KG1 (cell line): ENCODE measurements at regions not wholly inside any gene's neighbourhood (a gene's known extent, or its start where the extent isn't known, plus 50 kb on each side); places are given as distances from the start of the nearest gene placed in this dataset.

ENCODE experiments used
- DNase-seq: peaks from one replicate; lab custom pipeline; 2025; lab: John Stamatoyannopoulos, UW

DNA sequence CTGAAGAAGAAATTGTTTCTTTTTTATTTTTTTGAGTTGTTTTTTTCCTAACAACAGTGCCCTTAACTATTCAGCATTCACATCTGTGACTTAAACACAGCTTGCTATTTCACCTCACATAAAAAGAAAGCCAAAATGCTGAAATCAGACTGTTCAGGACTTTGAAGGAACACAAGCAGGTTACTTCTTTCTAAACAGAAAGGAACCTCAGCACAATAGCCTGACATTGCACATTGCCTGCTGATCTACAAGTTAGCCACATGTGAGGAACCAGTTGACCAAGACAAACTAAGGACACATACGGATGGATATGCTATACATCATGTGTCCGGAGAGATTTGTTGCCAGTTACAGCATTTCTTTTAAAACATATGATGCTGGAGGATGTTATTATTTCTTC lies 331.1 kb downstream of the FSIP2 start:
- no peak for DNase-seq

DNA sequence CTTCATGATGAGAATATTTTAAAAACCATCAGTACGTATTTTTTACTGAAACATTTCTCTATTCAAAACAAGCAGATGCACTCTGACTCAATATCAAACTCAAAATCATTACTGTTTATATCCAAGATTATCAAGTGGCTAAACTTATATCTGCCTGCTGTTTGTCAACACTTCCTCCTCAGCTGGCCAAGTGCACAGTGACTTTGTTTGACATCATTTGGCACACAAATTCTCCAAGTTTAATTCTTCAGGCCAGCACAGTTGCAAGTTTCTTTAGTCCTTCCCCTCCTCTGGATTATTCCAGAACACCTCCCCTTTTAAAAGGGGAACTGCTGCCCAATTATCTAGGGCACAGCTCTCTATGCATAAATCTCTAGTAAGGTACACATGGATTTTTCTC lies 346.6 kb downstream of the FSIP2 start:
- no peak for DNase-seq

DNA sequence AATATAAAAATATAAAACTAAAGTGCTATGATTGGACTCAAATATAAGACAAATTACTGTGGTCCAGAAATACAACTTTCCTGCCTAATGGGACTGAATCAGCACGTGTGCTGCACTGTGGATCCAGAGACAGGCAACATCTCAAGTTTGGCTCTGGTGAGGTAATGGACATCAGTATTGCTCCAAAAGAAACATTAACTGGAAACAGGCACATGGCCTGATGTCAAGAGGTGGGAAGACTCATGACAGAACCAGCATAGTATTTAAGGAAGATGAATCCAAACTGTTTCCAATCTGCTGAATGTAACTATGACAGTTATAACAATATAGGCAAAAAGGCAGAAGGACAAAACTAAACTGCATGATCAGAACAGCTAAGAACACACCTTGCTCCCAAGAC lies 354.6 kb downstream of the FSIP2 start:
- no peak for DNase-seq

DNA sequence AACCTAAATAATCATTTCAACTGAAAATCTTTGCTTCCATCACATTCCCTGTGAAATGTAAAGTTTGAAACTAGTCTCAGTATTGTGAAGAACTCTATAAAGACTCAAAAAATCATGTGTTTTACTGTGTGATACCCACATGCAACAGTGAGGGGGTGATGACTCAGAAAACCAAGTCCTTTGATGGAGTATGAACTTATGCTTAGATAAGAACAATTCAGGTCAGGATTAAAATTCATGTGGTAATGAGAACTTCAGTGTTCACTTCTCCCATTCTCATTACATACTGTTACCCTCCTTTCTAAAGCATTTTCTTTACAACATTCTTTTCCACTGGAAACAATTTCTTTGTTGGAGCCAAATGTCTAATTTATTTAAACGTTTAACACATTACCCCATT lies 360.2 kb downstream of the FSIP2 start:
- no peak for DNase-seq

DNA sequence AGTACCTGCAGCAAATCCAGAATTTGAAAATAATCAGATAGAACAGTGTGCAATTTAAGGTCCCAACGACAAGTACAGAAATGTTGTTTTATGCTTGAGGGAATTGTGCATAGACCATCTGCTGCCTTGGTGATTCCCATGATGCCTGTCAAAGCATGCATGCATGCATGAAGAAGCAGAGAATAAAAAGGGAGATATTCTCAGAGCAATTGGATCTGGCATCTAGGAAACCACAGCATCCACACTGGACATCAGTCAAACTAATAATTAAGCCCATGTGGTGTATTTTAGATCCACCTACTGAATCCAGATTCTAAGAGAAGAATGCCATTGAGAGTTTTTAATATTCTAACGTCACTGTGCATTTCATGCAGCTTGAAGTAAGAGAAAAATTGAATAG lies 361.2 kb downstream of the FSIP2 start:
- DNase-seq = no peak

DNA sequence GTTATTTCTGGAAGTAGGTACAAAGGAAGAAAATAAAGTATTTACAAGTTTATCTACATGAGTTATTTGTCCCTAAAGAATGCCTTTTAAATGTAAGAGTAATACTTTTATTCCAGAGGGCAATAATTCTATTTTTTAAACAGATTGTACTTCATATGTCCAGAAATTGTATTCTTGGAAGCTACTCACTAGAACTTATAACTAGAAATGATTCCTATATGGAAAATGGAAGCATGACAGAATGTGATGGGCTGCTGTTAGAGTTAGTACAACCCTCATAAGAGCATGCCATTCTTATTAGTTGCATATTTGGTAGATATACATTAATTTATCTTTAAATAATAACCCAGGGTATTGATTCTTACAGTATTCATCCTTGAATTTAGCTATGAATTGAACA lies 362.0 kb downstream of the FSIP2 start:
- no peak for DNase-seq

DNA sequence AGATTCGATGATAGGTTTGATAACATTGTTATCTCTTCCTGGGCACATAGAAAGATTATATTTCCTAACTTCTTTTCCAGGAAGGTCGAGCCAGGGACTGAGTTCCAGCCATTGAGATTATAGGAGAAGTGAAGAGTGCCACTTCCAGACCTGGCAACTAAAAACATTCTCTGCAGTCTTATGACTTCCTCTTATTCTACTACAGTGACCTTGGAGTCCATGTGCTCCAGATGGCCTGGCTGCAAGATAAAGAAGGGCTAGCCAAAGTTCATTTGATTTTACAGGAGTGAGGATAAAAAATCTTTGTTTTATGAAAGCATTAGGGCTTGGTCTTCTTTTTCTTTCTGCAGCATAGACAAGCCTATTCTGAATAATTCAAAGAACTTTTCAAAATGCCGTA lies 363.0 kb downstream of the FSIP2 start:
- no peak for DNase-seq

DNA sequence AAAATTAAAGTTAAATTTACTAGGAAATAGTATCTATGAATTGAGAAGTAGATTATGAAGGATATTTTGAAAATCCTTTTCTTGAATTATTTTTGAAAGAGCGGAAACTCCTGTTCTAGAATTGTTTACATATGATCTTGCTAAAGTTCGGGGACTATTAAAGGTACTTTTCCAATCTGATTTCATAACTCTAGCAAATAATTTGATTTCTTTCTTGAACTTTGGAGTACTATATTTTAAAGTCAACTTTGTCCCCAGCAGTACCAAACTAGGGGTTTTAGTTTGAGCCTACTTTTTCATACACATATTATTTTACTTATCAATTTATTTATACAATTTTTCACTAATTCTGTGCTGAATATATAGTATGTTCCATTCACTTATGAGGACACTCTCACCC lies 364.7 kb downstream of the FSIP2 start:
- DNase-seq = no peak

DNA sequence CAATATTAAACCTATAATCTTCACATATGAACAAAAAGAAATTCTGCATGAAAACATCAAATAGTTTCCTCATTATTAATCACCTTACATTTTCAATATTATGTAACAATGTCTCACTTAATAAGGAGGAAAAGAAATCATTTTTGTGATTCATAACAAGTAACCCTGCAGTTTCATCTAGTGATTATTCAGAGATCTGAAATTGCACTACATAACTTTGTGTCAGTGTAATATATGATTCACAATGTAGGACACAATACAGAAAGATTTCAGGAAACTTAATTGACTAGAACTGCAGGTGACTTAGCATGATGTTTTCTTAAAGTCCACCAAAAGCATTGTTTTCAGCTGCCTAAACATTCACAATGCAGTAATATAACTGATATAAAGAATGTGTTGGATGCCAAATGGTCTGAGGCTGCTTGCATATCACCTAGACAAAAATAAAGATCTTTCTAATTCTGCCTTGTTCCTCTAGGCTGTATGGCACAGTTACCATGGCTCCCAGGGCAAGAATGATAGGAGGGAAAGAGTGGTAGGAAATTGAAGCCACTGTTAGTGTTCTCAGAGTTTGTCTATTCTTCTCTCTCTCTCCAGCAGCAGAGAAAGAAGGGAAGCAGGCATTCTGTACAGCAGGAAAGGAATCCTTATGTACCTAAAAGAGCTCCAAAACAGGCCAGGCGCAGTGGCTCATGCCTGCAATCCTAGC lies 366.6 kb downstream of the FSIP2 start:
- no peak for DNase-seq

DNA sequence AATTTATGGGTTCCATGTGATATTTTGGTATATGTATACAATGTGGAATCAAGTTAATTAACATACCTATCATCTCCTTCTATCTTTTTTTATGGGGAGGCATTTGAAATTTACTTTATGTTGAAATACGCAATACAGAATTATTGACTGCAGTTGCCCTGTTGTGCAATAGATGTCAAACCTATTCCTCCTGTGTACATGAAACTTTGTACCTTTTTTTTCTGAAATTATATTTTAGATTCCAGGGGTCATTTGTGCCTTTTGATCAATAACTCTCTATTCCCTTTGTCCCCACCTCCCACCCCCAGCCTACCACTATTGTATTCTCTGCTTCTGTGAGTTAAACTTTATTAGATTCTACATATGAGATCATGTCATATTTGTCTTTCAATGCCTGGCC lies 369.9 kb downstream of the FSIP2 start:
- no peak for DNase-seq

DNA sequence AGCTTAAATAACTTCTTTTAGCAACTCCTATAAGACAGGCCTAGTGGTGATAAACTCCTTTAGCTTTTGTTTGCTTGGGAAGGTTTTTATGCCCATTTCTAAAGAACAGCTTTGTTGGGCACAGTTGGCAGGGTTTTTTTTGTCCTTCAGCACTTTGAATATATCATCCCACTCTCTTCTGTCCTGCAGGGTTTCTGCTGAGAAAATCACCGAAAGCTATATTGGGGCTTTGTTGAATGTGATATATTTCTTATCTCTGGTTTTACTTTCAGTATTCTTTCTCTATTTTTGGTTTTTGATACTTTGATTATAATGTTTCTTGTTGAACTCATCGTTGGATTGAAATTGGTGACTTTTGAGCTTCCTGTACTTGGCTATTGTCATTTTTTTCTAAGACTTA lies 372.8 kb upstream of the ZC3H15 start:
- no peak for DNase-seq

DNA sequence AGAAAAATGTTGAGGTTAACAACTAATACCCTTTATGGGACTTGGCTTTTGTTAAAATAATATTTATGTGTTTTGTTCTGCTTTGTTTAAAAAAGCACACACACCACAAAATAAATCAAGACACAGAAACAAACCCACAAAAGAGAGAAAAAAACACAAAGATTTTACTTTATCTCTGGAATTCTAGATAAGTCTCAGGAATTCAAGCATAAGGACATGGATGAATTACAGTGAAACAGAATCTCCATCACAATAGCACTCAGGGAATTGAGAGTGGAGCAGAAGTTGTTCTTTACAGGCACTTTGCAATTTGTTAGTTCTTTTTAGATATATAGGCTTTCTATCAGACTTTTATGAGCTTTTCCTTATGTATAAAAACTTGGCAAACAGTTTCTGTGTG lies 360.9 kb upstream of the ZC3H15 start:
- no peak for DNase-seq

DNA sequence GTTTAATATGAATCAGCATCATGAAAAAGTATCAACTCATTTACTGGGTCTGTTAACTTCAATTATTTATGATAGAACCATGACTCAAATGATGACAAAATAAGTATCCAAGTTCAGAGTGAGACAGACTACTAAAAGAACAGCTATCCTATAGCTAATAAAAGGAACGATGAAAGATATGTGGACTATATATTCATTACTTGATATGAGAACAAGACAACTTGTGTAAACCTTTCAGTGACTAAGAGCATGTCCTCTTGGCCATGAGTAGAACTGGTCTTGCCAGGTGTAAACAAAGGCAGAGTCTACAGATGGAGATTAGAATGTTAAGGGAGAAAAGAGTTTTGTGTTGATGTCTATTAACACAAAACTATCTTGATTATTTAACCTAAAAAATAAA lies 360.4 kb upstream of the ZC3H15 start:
- no peak for DNase-seq

DNA sequence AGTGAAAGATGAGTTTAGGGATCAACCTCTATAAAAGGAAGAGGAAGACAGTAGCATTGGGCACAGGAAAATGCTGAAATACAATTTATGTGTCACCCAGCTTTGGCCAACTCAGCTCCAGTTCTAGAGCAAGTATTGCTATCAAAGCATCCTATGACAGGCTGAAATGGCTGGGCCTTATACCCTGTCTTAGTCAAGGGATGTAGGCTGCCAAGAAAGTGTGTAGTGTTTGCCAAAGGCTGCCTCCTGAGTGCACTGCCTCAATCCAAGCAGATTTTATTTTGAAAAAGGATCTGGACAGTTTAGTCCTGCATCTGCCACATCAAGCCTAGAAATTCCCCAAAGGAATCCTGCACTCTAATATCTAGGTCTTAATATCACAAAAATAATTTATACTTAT lies 359.9 kb upstream of the ZC3H15 start:
- DNase-seq = no peak

DNA sequence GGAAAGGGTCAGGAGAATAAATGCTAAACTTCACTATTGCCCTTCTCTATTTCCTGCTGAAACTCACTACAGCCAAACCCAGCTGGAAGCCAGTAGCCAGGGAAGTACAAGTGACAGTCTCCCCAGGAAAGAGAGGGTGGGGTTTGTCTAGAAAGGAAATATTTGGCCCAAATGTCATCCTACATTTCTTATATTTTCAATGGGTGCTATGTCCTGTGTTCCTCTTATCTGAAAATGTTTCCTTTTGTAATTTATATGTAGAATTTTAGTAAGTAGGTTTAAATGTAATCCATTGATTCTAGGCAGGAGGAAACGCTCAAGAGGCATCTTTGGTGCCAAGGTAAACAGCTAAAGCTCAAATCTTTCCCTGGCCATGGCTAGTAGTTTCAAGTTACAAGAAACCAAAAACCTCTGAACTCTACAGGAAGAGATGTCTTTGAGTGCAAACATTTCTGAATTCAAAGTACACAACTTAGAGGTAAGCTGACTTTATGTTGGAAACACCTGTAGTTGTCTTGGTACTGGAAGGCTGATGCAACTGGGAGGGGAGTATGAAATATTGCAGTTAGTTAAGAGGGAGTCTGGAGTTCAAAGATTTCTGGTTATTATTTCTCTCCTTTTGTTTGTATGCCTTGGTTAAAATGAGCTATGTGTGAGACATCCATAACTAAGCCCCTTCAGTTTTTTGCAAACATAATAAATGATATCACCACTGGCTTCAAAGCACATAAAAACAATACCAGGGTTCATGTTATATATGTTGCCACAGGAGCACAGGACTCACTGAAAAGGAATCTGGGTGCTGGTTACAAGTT lies 356.1 kb upstream of the ZC3H15 start:
- DNase-seq = no peak

DNA sequence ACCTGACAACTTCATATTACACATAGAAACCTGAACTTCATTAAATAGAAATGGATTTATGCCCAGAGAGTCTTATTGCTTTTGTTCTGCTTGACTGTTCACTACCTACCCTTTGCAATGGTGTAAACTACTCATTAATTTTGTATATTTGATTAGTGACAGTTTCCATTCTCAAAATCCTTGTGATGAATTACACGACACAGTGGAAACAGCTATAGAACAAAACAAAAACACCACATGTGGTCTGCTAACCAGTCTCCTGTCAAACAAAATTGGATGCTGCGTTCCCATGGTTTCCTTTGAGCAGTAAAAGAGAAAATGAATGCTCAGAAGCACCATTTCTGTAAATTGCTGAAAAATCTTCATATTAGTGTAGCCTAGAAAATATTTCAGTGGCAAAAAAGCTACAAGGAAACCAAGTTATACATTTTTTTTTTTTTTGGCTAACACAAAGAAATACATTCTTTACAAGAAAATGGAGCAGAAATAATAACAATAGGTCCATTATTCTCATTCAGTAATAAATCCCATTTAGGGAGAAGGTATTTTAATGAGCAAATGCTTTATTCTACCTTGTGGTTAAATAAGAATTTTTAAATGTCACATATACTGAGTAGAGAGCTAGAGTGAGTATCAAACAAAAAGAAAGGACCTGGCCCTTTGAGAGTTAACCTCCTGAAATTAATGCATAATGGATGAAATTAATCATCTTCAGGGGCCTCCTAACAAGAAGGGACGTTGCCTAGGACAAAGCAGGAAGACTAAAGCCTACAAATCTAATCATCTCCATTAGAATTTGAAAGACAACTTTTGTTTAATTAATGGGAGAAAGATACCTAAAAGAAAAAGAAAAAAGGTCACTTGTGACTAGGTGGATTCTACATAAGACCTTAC lies 355.1 kb upstream of the ZC3H15 start:
- DNase-seq = no peak

DNA sequence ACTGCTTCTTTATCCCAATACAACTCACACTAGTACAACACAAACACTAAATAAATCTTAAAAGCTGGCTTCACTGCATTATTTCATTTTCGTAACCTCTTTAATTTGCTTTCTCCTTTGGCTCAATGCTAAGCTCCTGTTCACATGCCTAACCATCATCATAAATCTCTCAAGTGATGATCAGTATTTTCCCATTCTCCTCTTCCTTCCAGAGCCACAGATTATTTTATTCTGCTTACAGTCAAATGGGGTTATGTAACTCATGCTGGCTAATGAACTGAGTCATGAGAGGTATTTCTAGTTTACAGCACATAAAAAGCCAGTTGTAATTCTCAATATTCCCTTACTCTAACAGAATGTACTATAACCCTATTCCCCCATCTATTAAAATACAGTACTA lies 350.4 kb upstream of the ZC3H15 start:
- no peak for DNase-seq

DNA sequence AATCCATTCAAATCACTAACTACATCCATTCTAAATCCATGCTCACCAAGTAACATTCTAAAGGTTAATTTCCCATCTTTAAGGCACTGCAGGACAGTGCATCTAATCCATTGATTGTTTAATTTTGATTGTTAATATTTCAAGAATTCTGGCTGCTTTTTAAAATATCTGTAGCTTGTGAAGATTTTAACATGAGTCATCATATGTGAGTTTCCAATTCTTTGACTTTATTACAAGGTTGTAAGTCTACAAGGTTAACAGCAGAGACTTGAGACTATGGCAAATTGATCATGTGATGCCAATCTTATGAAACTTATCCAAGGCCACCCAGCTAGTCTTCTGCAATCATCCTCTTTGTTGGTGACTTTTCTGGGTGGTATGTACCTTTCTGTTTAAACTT lies 349.2 kb upstream of the ZC3H15 start:
- DNase-seq = no peak

DNA sequence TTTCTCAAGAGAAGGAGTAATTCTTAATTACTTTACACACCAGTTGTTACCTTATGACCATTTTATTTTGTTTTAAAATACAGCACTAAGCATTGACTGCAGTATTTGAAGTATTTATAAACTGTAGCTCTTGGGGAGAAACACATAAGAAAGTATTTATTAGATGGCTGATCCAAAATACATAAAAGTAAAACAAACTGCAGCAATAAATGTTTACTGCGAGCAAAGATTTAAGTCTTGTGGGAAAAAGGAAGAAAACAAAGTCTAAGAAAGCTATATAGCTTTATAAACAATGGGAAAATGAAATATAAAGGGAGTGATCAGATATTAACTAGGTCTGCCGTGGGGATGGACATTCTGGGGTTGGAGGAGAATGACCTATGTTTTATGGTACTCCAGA lies 347.2 kb upstream of the ZC3H15 start:
- no peak for DNase-seq

DNA sequence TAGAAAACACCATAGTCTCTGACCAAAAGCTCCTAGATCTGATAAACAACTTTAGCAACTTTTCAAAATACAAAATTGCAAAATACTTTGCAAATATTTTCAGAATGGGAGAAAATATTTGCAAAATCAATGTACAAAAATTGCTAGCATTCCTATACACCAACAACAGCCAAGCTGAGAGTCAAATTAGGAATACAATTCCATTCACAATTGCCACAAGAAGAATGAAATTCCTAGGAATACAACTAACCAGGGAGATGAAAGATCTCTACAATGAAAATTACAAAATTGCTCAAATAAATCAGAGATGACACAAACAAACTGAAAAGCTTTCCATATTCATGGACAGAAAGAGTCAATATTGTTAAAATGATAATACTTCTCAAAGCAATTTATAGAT lies 327.0 kb upstream of the ZC3H15 start:
- no peak for DNase-seq

DNA sequence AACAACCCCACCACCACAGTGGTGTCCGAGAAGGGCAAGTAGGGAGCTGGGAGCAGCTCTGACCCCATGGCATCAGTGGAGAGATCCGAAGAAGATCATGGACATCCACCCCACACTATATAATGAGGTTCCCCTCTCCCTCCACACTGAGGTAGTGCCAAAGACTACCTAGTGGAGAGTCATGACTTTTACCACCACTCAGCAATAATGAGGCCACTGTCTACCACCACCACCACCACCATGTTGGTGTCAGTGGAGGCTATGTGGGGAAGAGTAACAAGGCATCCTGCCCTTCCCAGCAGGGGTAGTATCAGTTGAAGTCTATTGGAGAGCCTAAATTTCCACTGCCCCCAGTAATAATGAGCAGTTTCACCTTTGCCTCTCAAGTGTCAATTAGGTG lies 321.7 kb upstream of the ZC3H15 start:
- DNase-seq = no peak

DNA sequence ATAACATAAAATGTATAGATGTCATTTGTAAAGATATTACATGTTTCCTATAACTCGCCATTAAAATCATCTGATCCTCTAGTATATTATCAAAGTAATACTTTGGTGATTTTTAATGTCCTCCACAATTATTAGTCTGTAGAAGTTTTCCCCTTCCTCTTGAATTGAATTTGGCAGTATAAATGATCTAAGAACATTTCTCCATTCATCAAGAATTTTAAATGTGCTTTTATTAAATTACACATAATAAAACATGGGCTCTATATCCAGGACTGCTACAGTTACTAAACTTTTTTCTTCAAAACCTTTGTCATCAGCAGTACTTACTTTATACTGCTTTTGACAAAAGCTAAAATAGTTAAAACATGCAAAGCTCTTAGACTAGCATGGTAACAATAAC lies 315.4 kb upstream of the ZC3H15 start:
- no peak for DNase-seq

DNA sequence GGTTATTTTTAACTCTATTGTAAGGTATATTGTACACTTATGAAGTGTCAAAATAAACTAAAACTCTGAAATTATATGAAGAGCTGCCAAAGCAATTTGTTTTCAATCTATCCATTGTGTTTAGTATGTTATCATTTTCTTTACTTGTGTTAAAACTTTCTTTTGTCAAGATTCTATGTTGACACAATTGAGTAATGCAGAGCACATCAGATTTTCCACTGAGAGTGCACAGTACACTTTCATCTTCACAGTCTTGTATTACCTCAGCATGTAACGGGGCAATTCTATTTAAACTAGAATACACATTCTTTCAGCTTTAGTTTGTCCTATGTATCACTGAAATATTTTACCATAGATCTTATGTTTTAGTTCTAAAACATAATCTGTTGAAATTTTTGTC lies 304.4 kb upstream of the ZC3H15 start:
- no peak for DNase-seq
